ENCODE measurements at regions not wholly inside any gene's neighbourhood (a gene's known extent, or its start where the extent isn't known, plus 50 kb on each side); places are given as distances from the start of the nearest gene placed in this dataset.
"Not testable (repeated sequence)": the region's sequence is repeated elsewhere in the genome, so short reads cannot be mapped to it uniquely, and the experiment has no call there.

DNA sequence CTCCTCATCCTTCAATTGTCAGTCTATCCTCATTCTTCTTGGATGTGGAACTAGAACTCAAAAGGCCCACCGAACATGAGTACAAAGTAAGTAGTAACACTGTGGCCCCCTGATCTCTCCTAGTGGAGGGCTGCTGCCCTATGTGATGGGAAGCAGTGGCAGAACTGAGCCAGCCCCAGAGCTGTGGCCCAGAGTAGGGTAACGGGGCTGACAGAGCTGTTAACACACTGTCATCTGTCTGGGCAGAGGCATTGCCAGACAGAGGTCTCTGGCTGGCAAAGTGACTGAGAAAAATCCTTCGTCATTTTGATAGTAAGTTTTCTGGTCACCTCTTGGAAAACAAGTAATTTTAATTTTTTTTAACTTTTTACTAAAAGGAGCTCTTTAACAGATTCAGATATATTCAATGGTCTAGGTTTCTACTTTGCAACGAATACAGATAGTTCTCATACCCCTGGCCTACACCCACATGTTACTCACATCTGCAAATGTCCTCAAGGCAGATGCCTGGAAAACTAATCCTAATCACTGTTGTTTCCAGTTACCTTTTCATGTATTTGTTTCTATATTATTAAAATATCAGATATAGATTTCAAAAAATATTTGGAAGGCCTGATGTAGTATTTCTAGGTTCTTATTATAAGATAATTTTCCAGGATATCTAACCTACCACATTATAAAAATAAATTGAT is 588.7 kb downstream of the CPS1 start:
- no peak for DNase-seq

DNA sequence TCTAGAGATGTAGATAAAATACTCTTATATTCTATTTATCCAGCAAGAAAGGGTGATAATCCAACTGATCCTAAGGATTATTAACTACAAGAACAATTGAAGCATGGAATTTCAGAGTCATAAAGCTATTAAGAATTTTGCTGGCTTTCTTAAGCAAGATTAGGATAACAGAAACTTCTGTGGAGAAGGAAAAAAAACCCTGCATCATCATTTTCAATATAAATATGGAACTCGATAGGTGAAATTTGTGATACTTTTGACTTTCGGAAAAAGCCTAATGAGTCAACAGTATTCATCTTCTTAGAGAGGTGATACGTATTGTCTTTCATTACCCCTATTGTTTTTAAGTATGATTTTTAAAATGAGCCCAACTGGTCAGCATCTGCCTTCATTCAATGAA is 593.3 kb downstream of the CPS1 start:
- DNase-seq, result no peak

DNA sequence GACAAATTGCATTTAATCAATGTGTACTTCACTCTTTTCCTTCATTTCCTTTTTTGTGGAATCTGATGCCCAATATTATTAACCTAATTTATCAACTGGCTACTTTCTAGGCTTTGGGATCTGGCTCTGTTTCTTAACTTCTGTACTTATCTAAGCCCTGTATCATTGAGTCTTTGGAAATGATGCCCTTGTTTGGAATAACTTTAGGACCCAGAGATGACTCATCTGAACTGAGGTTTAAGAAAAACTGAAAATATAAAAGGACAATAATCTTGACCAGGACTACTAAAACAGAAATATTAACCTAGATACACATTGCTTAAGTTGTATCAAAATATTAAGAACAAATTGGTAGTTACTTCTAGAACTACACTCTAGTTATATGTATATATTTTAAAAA is 600.8 kb downstream of the CPS1 start:
- DNase-seq, result no peak

DNA sequence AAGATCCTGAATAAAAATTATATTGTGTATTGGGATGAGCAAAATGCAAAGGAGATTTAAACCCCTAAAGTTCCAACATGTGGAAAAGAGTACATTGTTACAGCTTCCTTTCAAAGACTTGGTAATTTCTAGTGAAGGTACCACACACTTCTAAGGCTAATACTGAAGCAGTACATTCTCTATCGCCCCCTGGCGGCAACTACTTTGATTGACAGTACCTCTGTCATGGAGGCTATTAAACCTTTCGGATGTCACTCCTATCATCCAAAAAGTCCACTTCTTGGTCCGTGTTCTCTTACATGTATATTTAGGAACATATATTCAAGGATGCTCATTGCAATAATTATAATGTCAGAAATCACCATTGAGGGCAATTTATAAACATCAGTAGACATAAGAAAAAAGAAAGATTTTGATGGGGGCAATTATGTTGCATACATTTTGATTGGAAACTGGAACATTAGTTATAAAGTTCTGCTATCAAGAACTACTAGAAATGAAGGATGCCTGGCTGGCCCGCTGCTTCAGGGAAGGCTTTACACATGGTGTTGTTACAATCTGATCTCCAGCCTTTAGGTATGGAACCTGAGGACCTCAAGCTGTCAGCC is 601.6 kb downstream of the CPS1 start:
- DNase-seq, result peak; percentile 56

DNA sequence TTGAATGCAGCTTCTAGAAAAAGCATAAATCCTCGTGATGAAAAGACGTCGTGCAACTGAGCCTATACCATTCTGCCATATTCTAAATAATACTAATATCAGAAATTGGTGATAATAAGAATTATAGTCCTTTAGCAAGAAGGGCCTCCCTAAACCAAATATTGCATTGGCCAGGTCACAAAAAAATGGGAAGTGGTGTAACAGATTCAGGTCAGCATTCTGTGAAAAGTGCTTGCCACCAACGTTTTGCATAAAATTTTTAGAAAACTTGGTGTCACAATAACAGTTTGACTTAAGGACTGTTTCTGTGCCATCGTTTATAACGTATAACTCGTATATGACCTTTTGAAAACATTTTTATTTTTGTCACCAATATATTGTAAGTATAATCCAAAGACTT is 603.6 kb downstream of the CPS1 start:
- no peak for DNase-seq

DNA sequence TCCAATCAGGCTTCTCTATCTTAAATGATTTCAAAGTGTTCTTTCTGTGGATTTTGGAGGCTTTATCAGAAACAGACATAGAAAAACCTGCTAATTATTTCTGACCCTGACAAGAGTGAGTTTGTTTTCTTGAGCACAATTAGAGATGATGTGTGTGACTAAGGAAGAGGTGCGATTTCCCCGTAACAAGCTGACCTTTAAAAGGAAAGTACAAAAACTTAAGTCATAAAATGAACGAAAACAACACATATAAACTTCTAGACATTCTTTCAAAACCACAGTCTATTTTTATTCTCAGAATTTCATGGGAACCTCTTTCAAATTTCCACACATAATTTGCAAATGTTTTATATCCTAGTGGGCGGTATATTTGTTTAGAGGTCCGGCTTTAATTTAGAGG is 604.8 kb downstream of the CPS1 start:
- DNase-seq, result no peak

DNA sequence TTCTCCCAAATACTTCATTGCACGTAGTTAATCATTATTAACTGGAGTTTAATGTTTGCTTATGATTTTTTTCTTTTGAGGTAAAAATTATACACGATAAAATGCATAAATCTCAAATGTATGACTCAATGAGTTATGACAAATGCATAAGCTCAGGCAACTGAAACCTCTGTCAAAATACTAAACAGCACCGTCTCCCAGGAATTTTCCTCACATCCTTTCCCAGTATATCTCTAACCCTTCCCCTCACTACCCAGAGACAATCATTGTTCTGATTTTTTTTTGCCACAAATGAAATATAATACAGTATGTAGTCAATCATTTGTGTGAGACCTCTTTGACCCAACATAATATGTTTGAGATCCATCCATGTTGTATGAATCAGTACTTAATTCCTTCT is 606.5 kb downstream of the CPS1 start:
- no peak for DNase-seq

DNA sequence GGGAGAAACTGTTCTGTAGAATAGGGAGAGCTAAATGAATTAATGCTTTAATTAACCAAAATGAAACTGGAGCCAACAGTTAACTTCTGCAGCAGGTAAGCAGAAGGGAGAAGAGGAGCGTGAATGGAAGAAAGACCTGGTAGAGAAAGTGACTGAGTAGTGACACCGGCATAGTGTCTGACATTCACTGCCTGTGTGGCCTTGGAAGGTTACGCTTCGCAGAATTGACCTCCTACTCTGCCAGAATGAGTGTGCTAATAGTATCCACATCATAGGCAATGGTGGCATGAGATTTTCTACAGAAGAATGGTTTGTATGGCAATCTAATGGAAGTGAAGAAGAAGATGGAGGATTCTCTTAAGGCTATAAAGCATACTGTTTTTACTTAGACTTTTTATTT is 614.4 kb downstream of the CPS1 start:
- DNase-seq, result no peak

DNA sequence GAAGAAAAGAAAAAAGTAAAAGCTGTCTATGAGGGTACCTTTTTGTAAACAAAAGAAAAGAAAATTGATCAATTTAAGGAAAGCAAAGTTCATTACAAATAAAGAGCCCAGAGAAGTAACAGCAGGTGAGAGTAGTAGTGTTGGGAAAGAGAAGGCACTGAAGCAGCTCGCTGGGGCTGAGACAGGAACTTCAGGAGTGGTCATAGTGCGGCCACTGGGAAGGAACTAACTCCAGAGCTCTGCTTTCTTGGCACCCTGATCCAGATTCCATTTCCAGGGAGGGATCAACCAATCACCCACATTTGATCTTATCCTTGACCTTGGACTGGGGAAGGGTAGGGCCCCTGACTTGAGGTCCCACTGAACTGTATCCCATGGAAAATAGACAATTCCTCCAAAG is 617.6 kb downstream of the CPS1 start:
- DNase-seq, result no peak

DNA sequence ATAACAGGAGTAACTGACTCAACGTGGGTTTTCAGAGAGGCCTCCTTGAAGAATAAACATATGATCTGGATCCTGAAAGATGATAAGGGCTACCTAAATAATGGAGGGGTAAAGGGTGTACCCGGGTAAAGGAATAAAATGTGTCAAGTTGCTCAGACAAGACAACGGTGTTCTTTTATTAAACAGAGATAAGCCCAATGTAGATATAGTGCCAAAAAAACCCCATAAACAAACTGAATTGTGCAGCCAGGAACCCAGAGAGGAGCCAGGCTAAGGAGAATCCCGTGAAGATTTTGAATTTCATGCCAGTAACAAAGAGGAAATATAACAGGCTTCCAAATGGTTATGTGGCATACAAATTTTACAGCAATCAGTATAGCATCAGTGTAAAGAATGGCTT is 618.2 kb downstream of the CPS1 start:
- DNase-seq, result no peak

DNA sequence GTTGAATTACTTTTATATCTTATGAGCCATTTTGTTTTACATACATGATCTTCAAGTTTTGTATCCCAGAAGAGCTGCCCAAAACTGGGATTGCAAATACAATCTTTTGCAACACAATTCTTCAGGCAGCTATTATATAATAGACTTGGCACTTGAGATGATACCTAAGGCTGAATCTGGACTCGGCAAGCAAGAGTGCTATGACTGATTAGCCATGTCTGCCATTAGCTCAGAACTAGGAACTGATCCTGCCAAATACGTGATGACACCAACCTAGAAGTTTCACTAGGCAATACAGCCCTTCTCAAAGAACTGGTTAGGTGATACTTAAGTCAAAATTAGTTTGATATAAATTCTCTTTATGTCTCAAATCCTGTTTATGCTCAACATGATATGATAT is 619.6 kb downstream of the CPS1 start:
- no peak for DNase-seq

DNA sequence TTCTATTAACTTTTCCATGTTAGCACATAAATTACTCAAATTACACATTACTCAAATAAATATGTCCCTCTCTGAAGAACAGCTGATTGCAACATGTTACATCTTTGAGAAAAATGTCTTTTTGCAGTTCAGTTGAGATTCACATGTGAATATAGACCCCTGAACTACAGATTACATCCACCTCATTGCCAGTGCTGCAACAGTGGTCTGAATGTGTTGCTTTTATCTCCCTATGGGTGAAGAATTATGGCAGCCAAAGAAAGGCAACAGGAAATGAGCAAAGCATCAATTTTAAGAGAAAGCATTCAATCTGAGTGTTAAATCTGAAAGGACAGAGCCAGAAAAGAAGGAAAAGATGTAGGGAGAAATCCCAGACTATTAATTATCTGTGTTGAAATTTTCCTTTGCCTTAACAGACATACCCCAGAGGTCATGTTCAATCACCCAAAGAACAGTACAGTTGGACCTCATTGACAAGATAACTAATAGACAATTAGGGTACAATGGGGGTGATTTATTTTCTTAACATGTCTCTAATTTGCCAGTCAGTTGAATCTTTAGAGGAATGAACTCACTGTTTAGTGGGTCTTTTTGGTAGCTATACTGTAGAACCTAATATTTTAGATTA is 620.2 kb downstream of the CPS1 start:
- no peak for DNase-seq

DNA sequence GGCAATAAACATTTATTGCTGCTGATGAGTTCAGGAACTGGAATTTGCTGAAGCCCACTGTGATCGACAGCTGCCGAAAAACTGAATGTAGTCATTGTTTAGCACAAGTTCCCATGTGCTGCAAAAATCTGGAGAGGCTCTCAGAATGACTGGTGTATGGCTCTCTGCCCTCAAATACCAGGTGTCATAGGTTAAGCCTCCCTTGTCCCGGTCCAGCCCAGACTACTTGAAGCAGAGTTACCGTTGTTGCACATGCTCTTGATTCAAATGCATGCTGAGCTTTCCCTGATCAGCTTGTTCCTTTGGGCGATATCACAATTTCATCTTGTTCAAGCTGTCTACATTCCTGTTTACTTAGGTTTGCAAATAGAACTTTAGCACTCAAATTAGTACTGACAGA is 625.2 kb downstream of the CPS1 start:
- no peak for DNase-seq

DNA sequence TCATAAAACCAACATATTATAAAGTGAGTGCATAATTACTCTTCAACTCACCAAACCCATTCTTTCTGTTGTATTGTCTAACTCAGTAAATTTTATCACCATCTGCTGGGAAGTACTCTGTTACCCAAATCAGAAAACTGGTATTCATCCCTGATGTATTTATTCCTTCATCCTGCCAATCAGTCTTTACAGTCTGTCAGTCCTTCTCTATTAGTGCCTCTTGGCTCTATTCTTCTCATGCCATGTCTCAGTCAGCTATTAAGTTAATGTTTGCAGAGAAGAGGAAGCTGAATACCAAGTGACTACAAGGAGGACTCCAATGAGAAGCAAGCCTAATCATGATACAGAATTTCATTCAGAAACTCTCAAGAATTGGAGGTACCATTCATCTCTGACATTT is 631.2 kb downstream of the CPS1 start:
- no peak for DNase-seq

DNA sequence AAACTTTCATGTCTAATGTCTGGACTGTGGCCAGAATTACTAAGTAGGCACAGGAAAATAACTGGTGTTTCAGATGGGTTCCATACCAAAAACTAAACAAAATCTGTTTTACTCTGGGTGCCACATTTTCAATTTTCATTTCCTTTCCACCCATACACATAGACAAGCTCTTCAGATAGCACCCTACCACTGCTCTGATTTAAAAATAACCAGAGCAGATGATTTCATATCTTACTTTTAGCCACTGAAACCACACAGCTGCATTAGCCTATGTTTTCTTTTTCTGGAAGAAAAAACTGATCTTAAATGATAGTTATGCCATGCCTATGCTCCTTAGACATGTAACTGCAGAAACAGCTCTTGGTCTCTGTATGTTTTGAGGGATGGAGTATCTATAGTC is 647.6 kb downstream of the CPS1 start:
- DNase-seq, result no peak

DNA sequence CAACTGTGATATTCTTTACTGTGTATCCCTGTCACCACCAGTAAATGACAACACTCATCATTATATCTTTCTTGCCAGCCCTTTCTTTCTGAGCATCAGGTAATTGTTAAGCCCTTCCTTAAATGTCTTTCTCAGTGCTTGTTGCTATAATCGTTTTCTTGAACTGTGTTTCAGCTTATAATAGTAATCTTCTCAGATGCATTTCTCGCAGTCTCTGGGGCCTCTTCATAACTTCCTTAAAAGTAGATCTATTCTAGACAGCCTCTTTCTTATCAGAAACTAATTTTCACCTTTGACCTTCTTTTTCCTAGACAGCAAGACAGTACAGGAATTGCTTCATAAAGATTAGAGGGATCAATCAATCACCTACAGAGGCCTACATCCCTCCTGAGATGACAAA is 648.1 kb downstream of the CPS1 start:
- no peak for DNase-seq

DNA sequence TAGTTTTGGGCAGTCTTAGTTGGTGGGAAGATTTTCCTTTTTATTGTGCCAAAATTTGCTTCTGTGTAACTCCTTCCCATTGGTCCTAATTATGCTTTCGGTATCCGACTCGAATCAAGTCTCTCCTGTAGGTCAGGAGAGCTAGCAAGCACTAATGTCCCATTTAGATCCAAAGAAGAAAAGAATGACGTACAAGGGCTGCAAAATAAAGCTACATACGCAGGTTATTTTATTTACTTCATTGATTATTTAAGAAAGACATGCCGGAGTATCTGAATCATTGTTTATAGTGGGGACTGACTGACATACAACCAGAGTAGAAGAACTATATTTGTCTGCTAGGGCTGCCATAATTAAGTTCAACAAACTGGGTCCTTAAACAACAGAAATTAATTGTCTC is 648.5 kb downstream of the CPS1 start:
- DNase-seq, result no peak

DNA sequence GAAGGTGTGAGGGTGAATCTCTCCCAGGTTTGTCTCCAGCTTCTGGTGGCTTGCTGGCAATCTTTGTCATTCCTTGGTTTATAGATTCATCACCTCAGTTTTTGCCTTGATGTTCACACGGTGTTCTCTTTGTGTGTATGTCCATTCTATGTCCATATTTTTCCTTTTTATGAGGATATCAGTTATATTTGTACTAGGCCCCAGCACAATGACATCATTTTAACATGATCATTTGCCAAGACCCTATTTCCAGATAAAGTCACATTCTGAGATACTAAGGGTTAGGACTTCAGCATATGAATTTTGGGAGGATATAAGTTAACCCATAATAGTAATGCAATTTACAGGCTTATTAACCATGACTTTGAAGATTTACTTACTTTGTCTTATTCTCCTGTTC is 649.0 kb downstream of the CPS1 start:
- no peak for DNase-seq

DNA sequence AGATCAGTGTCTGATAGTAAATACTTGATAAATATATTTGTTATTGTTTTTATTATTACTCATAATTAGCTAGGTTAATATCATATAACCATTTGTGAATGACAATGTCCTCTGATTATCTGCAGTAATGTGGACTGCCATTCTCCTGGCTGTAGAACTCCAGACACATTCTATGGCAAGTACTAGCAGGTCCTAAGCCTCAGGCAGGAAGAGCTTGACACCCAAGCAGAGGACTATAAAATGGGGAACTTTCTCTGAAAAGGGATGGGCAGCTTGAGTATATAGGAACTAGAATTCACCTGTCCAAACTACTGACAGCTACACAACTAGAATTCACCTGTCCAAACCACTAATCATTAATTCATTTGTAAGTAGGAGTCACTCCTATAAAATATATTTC is 649.4 kb downstream of the CPS1 start:
- DNase-seq, result no peak

DNA sequence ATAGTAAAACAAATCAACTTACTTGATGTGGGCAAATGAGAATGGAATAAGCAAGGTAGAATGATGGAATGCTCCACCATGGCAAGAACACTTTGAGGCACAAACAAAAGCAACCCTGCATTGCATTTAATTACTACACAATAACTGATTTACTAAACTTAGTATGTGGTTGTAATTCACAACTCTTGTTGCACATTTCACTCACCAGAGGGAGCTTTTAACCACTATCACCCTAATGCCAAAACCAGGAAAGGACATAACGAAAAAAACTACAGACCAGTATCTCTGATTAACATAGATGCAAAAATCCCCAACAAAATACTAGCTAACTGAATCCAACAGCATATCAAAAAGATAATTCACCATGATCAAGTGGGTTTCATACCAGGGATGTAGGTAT is 659.8 kb downstream of the CPS1 start:
- no peak for DNase-seq

DNA sequence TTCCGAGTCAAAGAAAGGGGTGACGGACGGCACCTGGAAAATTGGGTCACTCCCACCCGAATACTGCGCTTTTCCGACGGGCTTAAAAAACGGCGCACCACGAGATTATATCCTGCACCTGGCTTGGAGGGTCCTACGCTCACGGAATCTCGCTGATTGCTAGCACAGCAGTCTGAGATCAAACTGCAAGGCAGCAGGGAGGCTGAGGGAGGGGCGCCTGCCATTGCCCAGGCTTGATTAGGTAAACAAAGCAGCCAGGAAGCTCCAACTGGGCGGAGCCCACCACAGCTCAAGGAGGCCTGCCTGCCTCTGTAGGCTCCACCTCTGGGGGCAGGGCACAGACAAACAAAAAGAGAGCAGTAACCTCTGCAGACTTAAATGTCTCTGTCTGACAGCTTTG is 663.1 kb downstream of the CPS1 start:
- DNase-seq, result not testable (repeated sequence)

DNA sequence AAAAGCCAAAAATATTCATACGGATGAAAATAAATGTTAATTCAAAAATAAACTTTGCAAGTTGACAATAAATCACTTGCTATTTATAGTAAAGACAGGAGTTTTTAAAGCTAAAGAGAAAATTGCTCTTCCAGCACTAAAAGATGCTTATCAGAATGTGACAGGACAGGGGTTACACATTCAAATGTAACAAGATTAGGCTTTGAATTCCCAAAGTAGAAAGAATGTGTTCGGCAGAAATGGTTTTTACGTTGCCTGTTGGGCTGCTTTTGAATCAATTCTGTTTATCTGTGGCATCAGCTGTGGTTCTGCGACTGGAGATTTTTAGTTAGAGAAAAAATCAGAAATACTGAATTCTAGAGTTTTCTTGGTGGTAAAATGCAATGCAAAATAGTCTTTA is 669.4 kb downstream of the CPS1 start:
- DNase-seq, result no peak

DNA sequence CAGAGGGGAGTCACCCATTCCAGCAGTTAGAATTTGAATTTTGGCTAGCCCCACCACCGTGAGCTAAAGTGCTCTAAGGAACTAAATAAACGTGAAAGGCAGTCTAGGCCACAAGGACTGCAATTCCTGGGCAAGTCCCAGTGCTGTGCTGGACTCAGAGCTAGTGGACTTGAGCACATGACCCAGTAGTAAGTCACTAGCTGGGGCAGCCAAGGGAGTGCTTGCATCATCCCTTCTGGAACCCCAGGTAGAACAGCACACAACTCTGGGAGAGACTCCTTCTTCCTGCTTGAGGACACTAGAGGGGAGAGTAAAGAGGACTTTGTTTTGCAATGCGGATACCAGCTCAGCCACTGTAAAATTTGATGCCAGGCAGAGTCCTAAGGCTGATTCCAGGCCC is 672.2 kb downstream of the CPS1 start:
- no peak for DNase-seq

DNA sequence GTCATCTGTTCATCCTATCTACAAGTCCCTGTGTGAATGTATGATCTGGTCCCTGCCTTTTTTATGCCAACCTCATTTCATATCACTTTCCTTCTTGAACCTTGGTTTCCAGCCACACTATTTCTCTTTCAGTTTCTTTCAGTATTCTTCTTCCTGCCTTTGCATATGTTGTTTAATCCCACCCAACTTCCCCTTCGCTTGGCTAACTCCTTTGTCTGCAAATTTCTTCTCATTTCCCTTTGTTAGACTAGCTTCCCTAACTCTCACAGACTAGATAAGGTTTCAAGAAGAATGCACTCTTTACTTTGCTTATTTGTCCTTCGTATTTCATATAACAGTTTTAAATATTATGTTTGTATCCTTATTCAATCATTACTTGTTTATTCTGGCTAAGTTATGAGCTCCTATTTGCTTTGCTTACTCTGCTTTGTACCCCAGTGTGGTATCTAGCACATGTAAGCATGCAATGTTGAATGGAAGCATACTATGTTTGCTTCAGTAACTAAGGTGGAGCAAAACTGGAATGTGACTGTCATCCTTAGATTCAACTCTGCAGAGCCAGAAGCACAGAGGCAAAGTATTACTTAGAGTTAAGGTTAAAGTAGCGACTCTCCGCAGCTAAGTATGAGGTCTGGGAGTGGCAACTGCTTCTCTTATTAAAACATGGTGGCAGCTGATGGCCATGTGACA is 681.3 kb downstream of the CPS1 start:
- no peak for DNase-seq

Data from EL (cell line).